H4 (cell line): ENCODE measurements at regions not wholly inside any gene's neighbourhood (a gene's known extent, or its start where the extent isn't known, plus 50 kb on each side); places are given as distances from the start of the nearest gene placed in this dataset.
"Not testable (repeated sequence)": the region's sequence is repeated elsewhere in the genome, so short reads cannot be mapped to it uniquely, and the experiment has no call there.

Experiments
- DNase-seq: peaks from one replicate; pipeline ENCODE4 v3.0.0-alpha.2; 2015; ENCODE audit warnings: low spot score

DNA sequence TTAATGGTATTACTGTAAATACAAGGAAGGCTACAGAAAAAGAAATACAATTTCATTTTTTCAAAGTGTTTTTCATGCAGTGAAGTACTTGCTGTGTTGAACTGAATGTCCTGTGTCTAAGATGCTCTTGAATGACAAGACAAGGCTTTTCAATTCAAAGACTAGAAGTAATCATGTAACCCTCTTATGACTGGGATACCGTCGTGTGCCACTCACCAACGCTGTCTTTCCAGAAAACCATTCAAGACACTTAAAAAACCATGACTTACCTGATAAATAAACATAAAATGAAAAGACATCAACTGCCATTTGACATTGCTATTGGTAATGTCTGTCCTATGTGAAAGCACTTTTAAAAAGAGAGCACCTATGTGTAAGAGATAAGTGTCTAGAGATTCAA is 183.1 kb upstream of the DPP10 start:
- no peak for DNase-seq

DNA sequence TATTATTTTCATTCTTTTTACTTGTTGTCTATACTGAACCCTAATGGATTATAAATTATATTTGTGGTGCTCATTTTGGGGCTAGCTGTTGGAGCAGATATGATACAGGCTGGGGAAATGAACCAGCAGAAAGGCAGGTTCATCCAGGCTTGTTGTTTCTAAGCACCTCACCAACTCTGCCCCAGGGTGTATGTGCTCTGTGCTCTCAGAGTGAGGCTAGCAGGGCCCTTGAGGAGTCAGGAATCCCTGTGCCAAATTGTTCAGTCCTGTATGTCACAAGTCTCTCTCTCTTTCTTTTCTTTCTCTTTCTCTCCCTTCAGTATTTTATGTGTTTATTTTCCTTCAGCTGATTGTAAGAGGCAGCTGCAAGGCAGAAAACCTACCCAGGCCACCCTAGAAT is 181.1 kb upstream of the DPP10 start:
- DNase-seq, result no peak

DNA sequence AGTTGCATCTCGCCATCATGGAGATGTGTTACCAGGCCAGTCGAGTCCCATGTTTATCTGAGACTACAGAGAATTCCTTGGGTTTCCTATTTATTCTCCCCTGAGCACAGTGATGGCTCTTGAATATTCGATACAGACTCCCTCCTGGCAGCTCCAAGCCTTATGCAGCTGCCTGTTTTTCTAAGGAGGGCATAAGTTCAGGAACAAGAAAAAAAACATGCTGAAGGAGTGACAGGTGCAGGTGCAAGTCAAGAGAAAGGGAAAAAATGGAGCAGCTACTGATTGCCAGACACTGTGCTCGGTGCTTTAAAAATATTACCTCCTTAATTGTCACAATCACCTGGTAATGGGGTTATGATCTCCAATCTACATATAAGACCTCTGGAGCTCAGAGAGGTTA is 177.2 kb upstream of the DPP10 start:
- no peak for DNase-seq

DNA sequence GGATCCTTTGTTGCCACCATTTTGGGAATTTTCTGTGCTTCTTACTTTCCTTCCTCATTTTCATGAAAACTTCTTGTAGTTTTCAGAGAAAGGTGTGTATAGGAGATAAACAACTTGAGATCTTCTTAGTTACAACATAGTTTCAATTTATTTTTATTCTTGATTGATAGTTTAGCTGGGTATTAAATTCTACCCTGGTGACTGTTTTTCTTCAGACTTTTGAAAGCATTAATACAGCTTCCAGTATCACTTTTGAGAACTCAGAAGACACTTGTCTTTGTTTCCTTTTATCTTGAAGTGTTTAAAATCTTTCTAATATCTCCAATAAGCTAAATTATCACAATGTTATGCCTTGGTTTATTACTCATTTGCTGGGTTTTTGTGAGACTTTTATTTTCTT is 167.5 kb upstream of the DPP10 start:
- no peak for DNase-seq

DNA sequence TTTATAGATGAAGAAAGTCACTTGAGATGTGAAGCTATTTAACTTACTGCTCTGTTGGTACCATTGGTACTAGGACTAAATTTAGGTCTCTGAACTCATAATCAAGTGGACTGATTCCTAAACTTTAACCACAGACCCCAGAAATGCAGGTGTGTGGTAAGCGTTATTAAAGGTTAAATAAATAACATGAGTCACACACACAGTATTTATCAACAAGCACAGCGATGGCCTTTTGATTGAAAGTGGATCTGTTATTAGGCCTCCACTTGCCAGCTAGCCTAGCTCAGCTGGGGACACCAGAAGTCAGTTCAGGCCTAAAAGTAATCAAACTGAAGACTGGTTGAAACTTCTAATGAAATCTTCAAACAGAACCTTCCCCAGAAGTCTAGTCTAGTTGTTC is 161.3 kb upstream of the DPP10 start:
- DNase-seq, result no peak

DNA sequence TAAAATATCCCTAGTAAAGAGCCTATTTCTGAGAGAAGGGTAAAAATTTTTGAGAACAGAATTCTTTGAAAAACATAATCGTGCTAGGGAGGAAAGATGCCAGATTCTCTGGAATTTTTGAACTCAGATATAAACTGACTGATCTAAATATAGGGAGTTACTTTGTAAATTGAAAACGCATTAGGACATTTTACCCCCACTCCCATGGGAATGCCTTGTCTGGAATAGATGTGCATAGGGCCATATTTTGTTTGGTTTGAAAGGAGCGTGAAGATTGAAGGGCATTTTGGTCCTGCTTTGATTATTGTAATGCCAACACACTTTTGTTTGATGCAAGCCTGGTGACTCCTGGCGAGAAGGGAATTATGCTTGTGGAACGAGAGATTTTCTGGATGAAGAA is 158.7 kb upstream of the DPP10 start:
- no peak for DNase-seq

DNA sequence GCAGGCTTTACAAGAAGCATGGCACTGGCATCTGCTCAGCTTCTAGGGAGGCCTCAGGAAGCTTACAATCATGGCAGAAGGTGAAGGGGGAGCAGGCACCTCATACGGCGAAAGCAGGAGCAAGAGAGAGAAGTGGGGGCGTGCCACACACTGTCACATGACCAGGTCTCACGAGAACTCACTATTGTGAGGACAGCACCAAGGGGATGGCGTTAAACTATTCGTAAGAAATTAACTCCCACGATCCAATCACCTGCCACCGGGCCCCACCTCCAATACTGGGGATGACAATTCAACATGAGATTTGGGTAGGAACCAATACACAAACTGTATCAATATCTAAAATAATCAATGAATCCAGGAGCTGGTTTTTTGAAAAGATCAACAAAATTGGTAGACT is 156.0 kb upstream of the DPP10 start:
- DNase-seq, result no peak

DNA sequence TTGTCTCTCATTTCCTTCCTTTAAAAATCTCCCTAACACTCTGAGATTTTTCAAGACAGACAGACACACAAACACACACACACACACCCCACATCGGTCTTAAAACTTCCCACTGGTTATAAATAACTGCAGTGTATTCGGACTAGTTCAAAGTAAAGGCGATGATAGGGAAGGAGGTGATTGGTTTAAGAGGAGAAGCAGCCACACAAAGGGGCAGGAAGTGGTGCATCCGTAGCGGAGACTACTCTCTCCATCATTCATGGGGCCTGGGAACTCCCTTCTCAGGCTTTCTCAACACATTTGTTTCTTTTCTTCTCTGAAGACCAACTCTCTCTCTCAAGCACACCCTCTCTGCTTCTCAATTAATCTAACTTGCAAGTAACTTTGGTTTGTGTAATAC is 149.1 kb upstream of the DPP10 start:
- DNase-seq, result no peak

DNA sequence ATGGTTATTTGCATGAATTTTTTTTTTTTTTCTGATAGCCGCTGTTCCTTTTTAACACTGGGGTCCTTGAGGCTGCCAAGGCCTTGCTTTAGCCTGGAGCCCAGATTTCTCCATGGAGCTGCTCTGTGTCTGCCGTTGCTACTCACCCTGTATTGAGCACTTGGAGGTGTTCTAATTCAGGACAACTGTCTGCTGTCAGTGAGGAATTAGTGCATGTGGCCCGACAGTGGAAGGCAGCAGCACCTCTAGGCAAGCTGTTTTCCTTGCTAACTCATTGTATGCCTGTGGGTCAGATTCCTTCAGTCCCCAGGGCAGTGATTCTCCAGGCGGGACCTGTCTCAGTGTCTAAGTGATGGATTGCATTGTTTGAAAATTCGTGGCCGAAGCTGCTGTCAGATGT is 147.7 kb upstream of the DPP10 start:
- no peak for DNase-seq

DNA sequence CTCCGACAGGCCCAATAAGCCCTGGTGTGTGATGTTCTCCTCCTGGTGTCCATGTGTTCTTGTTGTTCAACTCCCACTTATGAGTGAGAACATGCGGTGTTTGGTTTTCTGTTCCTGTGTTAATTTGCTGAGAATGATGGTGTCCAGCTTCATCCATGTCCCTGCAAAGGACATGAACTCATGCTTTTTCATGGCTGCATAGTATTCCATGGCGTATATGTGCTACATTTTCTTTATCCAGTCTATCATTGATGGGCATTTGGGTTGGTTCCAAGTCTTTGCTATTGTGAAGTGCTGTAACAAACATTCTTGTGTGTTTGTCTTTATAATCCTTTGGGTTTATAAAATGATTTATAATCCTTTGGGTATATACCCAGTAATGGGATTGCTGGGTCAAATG is 142.1 kb upstream of the DPP10 start:
- DNase-seq, result not testable (repeated sequence)

DNA sequence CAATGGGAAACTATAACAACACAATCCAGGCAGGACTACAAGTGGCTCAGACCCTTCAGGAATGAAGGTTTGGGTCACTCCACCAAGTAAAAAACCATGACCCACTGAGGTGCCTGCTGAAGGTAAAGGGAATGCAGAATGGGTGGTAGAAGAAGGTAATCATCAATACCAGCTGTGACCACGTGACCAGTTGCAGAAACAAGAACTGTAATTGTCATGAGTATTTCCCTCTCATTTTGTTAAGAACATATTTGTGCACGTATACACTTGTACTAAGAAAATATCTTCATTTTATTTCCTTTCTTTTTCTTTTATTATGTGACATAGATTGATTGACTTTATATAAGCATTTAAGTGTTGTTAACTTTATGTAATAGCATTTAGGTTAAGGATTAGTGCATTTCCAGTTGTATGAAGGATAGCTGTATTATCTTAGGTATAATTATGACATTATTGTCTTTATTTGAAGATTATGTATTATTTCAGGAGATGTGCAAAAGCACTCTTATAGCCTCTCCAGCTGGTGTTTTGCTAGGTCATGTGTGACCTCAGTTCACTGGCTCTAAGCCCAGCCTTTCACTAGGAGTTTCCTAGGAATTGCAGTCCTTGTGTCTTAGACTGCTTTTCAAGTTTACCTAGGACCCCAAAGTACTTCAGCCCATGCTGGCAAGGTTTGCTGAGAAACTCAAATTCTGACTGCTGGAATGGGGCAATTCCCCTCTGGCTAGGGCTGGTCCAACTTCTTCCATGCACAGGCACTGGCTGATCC is 125.7 kb upstream of the DPP10 start:
- no peak for DNase-seq

DNA sequence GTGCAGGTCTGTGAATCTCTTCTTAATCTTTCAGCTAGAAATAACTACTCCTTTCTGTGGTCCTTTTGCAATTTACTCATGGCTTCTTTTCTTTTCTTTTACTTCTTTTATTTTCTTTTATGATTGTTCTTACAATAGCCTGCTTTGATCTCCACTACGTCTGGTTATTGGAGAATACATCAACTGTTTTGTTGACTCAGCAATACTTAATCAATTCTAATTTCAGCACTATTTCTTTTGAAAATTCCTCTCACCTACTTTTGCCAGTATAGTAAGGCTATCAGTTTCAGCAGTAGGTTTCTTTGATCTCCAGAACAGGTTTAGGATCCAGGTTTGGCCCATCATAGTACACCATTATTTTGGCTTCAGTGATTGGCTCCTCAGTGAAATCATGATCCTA is 111.8 kb upstream of the DPP10 start:
- DNase-seq, result no peak

DNA sequence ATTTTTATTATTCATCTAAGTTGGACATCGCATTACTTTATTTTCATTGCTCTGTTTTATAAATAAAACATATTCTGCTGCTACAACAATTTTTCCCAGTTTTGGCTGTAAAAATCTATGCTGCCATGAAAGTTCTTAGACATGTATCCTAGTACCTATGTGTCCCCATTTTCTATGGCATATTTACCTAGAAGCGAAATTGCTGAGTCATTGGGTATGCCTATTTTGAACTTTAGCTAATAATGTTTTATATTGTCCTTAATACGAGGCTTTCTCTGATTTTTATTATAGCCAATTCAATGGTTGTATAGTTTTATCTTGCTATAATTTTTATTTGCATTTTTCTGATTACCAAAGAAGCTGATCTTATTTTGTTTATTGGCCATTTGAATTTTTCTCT is 110.5 kb upstream of the DPP10 start:
- DNase-seq, result no peak

DNA sequence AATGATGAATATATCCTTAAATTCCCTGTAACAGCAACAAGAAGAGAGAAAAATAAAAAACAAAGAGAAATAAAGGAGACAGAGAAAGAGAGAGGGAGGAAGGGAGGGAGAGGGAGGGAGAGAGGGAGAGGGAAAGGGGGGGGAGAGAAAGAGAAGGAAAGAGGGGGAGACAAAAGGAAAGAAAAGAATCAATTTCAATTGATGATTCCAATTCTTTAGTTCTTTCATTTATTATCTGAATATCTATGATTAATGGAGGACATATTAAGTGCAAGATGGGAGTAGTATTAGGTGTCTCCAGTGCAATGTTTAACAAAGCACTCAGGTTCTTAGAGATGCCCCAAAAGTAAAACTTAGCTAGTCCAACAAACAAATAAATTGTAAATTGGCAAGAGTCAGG is 97.2 kb upstream of the DPP10 start:
- DNase-seq, result no peak

DNA sequence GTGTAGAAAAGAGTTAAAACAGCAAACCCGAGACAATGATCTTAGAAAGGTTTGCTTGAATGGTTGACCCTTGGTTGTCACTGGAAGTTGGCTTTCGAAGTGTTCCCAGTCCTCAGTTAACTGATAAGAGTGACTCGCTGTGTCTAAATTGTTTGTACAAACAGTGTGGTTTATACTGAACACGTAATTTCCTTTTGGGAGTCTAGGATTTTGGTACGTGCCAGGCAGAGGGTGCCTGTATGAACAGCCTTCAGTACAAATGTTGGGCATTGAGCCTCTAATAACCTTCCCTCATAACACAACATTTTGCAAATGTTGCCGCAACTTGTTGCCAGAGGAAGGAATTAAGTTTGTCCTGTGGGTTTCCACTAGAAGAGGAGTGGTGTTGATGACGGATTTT is 95.8 kb upstream of the DPP10 start:
- peak; percentile 5 for DNase-seq

DNA sequence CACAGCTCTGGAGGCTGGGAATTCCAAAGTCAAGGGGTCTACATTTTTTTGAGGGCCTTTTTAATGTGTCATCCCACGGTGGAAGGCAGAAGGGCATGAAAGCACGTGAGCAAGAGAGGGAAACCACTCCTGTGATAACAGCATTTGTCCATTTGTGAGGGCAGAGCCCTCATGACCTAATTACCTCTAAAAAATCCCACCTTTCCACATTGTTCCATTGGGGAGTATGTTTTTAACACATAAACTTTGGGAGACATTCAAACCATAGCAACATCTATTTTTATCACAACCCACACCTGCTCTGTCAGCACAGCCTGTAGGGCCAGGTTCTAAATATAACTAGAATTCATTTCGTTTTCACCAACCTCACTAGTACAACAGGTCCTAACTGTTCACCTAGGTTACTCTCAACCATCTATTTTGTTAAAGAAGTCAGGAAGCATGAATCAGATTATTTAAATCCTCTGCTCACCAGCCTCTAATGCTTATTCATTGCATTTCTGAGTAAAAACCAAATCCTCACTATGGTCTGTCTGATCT is 92.2 kb upstream of the DPP10 start:
- no peak for DNase-seq

DNA sequence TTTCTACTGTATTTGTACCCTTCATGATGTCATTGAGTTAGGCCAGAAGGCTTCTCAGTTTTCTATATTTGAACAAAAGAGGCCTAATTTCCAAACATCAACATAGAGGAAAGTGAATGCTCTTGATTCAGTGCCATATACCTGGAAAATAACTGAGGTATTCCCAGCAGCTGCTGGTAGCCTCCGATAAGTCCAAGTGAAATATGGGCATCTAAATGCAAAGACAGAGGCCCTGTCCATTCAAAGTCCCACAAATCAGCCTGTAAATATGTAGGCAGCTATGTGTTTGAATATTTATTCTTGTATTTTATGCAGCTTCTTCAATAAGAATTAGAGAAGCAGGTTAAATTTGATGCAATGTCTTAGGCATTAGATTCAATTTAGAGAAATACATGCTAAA is 89.5 kb upstream of the DPP10 start:
- DNase-seq, result no peak

DNA sequence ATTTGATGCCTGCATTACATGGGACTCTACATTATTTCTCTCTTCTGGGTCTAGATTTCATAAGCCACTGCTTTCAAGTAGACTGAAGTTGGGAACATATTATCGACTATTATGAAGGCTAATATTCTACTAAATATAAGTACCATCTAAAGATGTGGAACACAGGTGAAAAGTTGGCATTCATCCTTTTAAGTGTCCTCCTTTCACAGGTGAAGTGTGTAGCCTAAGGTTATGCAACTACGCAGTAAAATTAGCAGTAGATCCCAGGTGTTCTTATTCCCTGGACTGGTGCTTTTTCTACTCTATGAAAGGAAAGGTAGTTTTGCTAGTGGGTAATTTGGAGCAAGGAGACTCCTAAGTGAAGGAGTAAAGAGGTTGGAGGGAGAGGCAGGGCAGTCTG is 88.2 kb upstream of the DPP10 start:
- no peak for DNase-seq

DNA sequence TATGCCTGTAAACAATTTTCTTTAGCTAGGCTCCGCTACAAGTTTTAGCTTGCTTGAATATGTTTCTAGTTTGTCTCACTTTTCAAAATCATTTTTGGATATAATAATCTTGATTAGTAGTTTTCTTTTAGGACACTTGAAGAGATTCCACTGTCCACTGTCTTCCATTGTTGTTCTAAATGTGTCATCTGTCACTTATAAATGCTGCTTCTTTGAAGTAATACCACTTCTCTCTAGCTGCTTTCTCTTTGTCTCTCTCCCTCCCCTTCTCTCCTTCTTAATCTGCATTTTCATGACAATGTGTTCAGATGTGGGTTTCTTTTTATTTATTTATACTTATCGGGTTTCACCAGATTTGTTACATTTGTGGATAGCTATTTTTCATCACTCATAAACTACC is 73.7 kb upstream of the DPP10 start:
- no peak for DNase-seq

DNA sequence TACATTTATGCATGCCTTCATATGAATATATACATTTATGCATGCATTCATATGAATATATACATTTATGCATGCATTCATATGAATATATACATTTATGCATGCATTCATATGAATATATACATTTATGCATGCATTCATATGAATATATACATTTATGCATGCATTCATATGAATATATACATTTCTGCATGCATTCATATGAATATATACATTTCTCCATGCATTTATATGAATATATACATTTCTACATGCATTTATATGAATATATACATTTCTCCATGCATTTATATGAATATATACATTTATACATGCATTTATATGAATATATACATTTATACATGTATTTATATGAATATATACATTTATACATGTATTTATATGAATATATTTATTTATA is 70.7 kb upstream of the DPP10 start:
- DNase-seq, result not testable (repeated sequence)

DNA sequence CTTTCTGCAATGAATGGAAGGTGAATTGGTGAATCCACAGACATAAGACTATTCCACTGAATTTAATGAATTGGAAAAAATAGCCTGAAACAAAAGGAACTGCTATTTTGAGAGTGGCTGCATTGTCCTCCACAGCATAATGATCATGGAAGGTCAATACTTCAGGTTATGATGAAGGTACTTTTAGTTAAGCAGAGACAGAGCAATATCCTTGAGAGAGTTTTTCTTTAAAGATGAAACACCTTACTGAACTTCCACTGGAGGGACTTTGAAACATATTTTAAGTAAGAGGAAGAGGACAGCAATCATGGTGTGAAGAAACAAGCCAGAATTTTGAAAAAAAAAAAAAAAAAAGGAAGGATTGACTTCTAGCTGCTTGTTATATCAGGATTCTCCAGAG is 68.8 kb upstream of the DPP10 start:
- DNase-seq, result no peak

DNA sequence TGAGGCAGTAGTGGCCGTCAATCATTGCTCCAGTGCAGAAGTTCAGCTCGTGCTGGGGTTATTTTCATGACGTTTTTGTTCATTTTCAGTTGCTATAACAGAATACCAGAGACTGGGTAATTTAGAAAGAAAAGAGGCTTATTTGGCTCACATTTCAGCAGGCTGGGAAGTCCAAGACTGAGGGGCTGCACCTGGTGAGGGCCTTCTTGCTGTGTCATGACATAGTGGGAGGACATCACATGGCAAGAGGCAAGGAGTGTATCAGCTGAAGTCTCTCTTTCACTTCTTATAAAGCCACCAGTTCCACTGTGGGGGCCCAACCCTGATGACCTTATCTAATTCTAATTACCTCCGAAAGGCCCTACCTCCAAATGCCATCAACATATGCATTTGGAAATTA is 58.0 kb upstream of the DPP10 start:
- DNase-seq, result no peak

DNA sequence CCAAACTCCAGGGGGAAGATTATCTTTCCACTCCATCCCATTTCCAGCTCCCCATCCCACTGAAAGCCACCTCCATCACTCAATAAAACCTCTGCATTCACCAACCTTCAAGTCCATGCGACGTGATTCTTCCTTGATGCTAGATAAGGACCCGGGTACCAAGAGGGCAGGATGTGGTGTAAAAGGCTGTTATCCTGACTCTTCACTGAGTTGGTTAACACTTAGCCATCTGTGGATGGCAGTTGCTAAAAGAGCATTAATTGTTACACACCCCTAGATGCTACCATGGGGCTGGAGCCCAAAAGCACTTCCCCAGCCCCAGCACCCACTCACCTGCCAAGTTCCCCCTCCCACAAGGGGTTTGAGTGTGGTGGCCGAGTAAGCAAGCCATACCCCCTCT is 53.4 kb upstream of the DPP10 start:
- DNase-seq, result no peak
